GM12878 (cell line): ENCODE measurements at regions not wholly inside any gene's neighbourhood (a gene's known extent, or its start where the extent isn't known, plus 50 kb on each side); places are given as distances from the start of the nearest gene placed in this dataset.

Source experiments
- BCL11A ChIP-seq: IDR thresholded peaks from 2 replicates; pipeline ENCODE4 v1.6.1; 2011; ENCODE audit warnings: low read depth, low read length
- CTCF ChIP-seq, 3 experiments: IDR thresholded peaks in 2 of 3; conservative IDR thresholded peaks in 1 of 3; 2 replicates each; pipeline ENCODE4 v1.5.1; 2011; ENCODE audit warnings: low read depth in 3 of 3, low read length in 3 of 3, mild to moderate bottlenecking in 3 of 3, control low read depth in 2 of 3, moderate library complexity in 2 of 3, inconsistent platforms in 1 of 3, mixed read lengths in 1 of 3; ENCODE audit not compliant: control insufficient read depth in 2 of 3, insufficient read depth in 1 of 3; ENCODE audit errors: extremely low read depth in 1 of 3
- E2F4 ChIP-seq: IDR thresholded peaks from 2 replicates; pipeline ENCODE4 v1.6.1; 2012; ENCODE audit warnings: low read depth, low read length, improper control_type of control experiment
- MEF2A ChIP-seq: IDR thresholded peaks from 2 replicates; pipeline ENCODE4 v1.6.1; 2011; ENCODE audit warnings: low read depth, mild to moderate bottlenecking, low read length, moderate library complexity; ENCODE audit not compliant: insufficient read depth
- POLR2AphosphoS2 ChIP-seq: IDR thresholded peaks from 2 replicates; pipeline ENCODE4 v1.6.1; 2011; ENCODE audit warnings: low read depth, mild to moderate bottlenecking, low read length, improper control_type of control experiment, moderate library complexity
- POLR2AphosphoS5 ChIP-seq: IDR thresholded peaks from 2 replicates; pipeline ENCODE4 v1.6.1; 2011; ENCODE audit warnings: mild to moderate bottlenecking, low read length, inconsistent platforms
- RFX5 ChIP-seq: IDR thresholded peaks from 2 replicates; pipeline ENCODE4 v1.6.1; 2011; ENCODE audit warnings: low read depth, low read length, improper control_type of control experiment
- SP1 ChIP-seq: IDR thresholded peaks from one replicate; pipeline ENCODE4 v1.6.1; 2011; ENCODE audit warnings: low read depth, low read length

- no peak for TF ChIP-seq E2F4
- no peak for TF ChIP-seq CTCF (IDR thresholded peaks at IDR 0.05 in 2 of 3, conservative IDR thresholded peaks at IDR 0.05 in 1 of 3; ENCODE audit: control insufficient read depth in 2 of 3, extremely low read depth in 1 of 3, insufficient read depth in 1 of 3, low read depth in 3 of 3, low read length in 3 of 3)
- TF ChIP-seq RFX5, result no peak
- no peak for TF ChIP-seq BCL11A
- no peak for TF ChIP-seq MEF2A
- no peak for TF ChIP-seq POLR2AphosphoS5
- no peak for TF ChIP-seq POLR2AphosphoS2
- no peak for TF ChIP-seq SP1
Measured at GRCh38 chr10:130933008-130933390, 378.5 kb downstream of the TCERG1L start.
